Ovary (tissue), 3 donors: ENCODE measurements at regions not wholly inside any gene's neighbourhood (a gene's known extent, or its start where the extent isn't known, plus 50 kb on each side); places are given as distances from the start of the nearest gene placed in this dataset.

Experiments used
- CTCF ChIP-seq, 3 donors: fragments of 450-650 bp in 2 of 3; fragments of 200-600 bp in 1 of 3; IDR thresholded peaks; one replicate each; pipeline versions ENCODE4 v1.5.1 to v1.8.0; 2016 to 2022; ENCODE audit warnings: antibody characterized with exemption in 3 of 3, mild to moderate bottlenecking in 1 of 3
- EP300 ChIP-seq: sonication (generic); formaldehyde crosslinking; IDR thresholded peaks from one replicate; pipeline ENCODE4 v1.6.1; 2017; ENCODE audit warnings: antibody characterized with exemption
- POLR2A ChIP-seq: fragments of 450-650 bp; IDR thresholded peaks from one replicate; pipeline ENCODE4 v1.6.1; 2017; ENCODE audit warnings: antibody characterized with exemption, mild to moderate bottlenecking, moderate library complexity
- donor health status: DM: no; HTN: no; CAD: no.

- no peak for TF ChIP-seq CTCF (IDR thresholded peaks at IDR 0.05)
- no peak for TF ChIP-seq POLR2A
- TF ChIP-seq EP300: no peak
These were observed 325.8 kb downstream of the PRR16 start for GRCh38 chr5:120789918-120790317.
